ENCODE measurements at regions not wholly inside any gene's neighbourhood (a gene's known extent, or its start where the extent isn't known, plus 50 kb on each side); places are given as distances from the start of the nearest gene placed in this dataset.

GRCh38 chr20:11792568-11792953 is 125.1 kb upstream of the BTBD3 start:
- TF ChIP-seq POLR2A (IDR thresholded peaks at IDR 0.05) (no peak), CTCF (IDR thresholded peaks at IDR 0.05) (no peak)
- H3K36me3 ChIP-seq = no peaks in the 10 kb centered on the region
- no peaks in the 10 kb centered on the region for H3K4me1 ChIP-seq
- no peaks in the 10 kb centered on the region for H3K27me3 ChIP-seq
- no peak overlapping the region for H3K27ac ChIP-seq
- DNase-seq = no peak
- no peak overlapping the region for H3K4me3 ChIP-seq
- H3K9me3 ChIP-seq = no peaks in the 10 kb centered on the region

- no peaks in the 10 kb centered on the region for H3K4me1 ChIP-seq
- no peak for DNase-seq
- H3K9me3 ChIP-seq = no peaks in the 10 kb centered on the region
- no peak overlapping the region for H3K27ac ChIP-seq
- no peaks in the 10 kb centered on the region for H3K36me3 ChIP-seq
- TF ChIP-seq POLR2A (IDR thresholded peaks at IDR 0.05) (no peak), CTCF (IDR thresholded peaks at IDR 0.05) (no peak)
- H3K27me3 ChIP-seq = no peaks in the 10 kb centered on the region
- no peak overlapping the region for H3K4me3 ChIP-seq
These were observed 123.2 kb upstream of the BTBD3 start for GRCh38 chr20:11794525-11794924.

GRCh38 chr20:11795071-11795615 is 122.5 kb upstream of the BTBD3 start:
- no peaks in the 10 kb centered on the region for H3K27me3 ChIP-seq
- no peak overlapping the region for H3K4me3 ChIP-seq
- H3K4me1 ChIP-seq = no peaks in the 10 kb centered on the region
- H3K36me3 ChIP-seq = no peaks in the 10 kb centered on the region
- H3K9me3 ChIP-seq = no peaks in the 10 kb centered on the region
- no peak for DNase-seq
- no peak overlapping the region for H3K27ac ChIP-seq
- TF ChIP-seq POLR2A (IDR thresholded peaks at IDR 0.05) (no peak), CTCF (IDR thresholded peaks at IDR 0.05) (no peak)

GRCh38 chr20:11796026-11796425 is 121.7 kb upstream of the BTBD3 start:
- H3K4me1 ChIP-seq = no peaks in the 10 kb centered on the region
- DNase-seq = no peak
- no peak for TF ChIP-seq POLR2A (IDR thresholded peaks at IDR 0.05)
- TF ChIP-seq CTCF (IDR thresholded peaks at IDR 0.05) = no peak
- no peaks in the 10 kb centered on the region for H3K27me3 ChIP-seq
- no peaks in the 10 kb centered on the region for H3K36me3 ChIP-seq
- no peak overlapping the region for H3K4me3 ChIP-seq
- no peak overlapping the region for H3K27ac ChIP-seq
- H3K9me3 ChIP-seq = no peaks in the 10 kb centered on the region

GRCh38 chr20:11797156-11797555 is 120.5 kb upstream of the BTBD3 start:
- no peak overlapping the region for H3K27ac ChIP-seq
- no peak overlapping the region for H3K4me3 ChIP-seq
- DNase-seq = no peak
- no peaks in the 10 kb centered on the region for H3K9me3 ChIP-seq
- TF ChIP-seq CTCF (IDR thresholded peaks at IDR 0.05) (no peak), POLR2A (IDR thresholded peaks at IDR 0.05) (no peak)
- no peaks in the 10 kb centered on the region for H3K36me3 ChIP-seq
- no peaks in the 10 kb centered on the region for H3K27me3 ChIP-seq
- no peaks in the 10 kb centered on the region for H3K4me1 ChIP-seq

- Histone ChIP-seq H3K27me3 (no peaks in the 10 kb centered on the region), H3K4me1 (no peaks in the 10 kb centered on the region), H3K9me3 (no peaks in the 10 kb centered on the region), H3K4me3 (no peak overlapping the region), H3K27ac (no peak overlapping the region), H3K36me3 (no peaks in the 10 kb centered on the region)
- DNase-seq = no peak
- no peak for TF ChIP-seq POLR2A (IDR thresholded peaks at IDR 0.05)
- TF ChIP-seq CTCF (IDR thresholded peaks at IDR 0.05) = no peak
These were observed 118.4 kb upstream of the BTBD3 start for GRCh38 chr20:11799281-11799684.

Data from Peyer's patch (tissue), 4 donors.